GM21723 (cell line): ENCODE measurements at regions not wholly inside any gene's neighbourhood (a gene's known extent, or its start where the extent isn't known, plus 50 kb on each side); places are given as distances from the start of the nearest gene placed in this dataset.
"Not testable (repeated sequence)": the region's sequence is repeated elsewhere in the genome, so short reads cannot be mapped to it uniquely, and the experiment has no call there.

Experiments
- ATAC-seq: cut with Tn5 transposase; IDR thresholded peaks from one replicate; pipeline ENCODE4 v1.9.1; 2021; ENCODE audit warnings: mild to moderate bottlenecking, moderate library complexity; ENCODE audit not compliant: unreplicated experiment

DNA sequence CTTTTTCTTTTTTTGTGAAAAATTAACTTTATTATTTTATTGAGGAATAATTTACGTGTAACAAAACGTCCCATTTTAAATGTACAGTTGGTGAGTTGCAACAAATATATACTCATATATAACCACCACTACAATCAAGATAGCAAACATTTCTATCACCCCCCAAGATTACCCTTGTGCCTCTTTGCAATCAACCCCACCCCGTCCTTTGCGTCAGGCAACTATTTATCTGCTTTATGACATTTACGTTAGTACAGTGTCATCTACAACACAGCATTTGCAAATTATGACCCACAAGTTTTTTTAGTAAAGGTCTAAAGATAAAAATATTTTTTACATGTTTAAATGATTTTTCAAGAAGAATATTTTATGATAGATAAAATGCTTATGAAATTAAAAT is 485.6 kb upstream of the SOX9 start:
- ATAC-seq, result no peak

- ATAC-seq, result no peak
Measured at GRCh38 chr17:71636644-71637043, 484.2 kb upstream of the SOX9 start.

DNA sequence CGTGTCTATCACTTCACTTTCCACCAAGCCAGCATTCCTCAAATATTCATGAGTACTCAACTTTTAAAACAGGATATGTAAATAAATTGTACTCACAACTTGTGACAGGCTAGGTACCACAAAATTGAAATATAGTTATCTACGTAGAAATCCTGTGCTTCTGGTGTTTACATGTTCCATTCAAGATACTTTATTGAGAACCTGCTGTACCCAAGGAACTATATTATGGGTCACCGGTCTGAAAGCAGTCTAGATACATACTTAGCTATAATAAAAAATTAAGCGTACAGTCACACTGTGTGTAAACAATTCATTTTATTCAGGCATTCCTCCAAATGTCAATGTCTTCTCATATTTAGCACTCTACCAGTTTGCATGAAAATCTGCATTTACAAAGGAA is 482.2 kb upstream of the SOX9 start:
- ATAC-seq, result no peak

DNA sequence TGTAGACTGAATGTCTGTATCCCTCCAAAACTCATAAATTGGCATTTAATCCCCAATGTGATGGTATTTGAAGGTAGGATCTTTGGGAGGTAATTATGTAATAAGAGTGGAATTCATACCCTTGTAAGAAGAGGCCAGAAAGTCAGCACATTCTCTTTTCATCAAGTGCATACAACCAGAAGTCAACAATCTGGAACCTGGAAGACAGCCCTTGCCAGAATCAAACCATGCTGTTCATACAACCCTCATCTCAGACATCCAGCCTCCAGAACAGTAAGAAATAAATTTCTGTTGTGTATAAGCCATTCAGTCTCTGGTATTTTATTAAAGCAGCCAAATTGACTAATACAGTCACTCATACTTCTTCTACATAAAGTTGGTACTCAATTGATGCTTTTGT is 481.0 kb upstream of the SOX9 start:
- no peak for ATAC-seq

DNA sequence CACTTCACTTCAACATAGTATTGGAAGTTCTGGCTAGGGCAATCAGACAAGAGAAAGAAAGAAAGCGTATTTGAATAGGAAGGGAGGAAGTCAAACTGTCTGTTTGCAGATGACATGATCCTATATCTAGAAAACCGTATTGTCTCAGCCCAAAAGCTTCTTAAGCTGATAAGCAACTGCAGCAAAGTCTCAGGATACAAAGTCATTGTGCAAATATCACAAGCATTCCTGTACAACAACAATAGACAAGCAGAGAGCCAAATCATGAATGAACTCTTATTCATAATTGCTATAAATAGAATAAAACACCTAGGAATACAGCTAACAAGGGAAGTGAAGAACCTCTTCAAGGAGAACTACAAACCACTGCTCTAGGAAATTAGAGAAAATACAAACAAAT is 473.9 kb upstream of the SOX9 start:
- ATAC-seq, result not testable (repeated sequence)

- not testable (repeated sequence) for ATAC-seq
Measured at GRCh38 chr17:71648342-71648741, 472.5 kb upstream of the SOX9 start.

DNA sequence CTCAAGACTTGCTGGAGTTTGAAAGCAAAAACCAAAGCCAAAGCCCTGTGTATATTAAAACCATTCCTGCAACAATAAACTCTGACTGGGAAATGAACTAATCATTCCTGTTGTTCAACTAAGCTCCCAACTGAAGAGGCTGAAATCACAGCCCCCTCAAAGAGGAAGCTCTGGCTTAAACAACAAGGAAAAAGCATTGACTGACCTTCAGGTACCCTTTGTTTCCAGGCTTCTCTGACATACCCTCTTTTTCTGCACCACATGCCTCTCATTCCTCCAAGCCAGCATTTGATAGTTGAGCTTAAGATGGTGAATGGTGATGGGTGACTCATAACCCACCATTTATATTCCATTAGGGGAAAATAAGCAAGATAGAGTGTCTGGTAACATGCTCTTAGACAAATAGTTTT is 470.9 kb upstream of the SOX9 start:
- ATAC-seq, result no peak

- no peak for ATAC-seq
Measured at GRCh38 chr17:71655542-71655941, 465.3 kb upstream of the SOX9 start.

DNA sequence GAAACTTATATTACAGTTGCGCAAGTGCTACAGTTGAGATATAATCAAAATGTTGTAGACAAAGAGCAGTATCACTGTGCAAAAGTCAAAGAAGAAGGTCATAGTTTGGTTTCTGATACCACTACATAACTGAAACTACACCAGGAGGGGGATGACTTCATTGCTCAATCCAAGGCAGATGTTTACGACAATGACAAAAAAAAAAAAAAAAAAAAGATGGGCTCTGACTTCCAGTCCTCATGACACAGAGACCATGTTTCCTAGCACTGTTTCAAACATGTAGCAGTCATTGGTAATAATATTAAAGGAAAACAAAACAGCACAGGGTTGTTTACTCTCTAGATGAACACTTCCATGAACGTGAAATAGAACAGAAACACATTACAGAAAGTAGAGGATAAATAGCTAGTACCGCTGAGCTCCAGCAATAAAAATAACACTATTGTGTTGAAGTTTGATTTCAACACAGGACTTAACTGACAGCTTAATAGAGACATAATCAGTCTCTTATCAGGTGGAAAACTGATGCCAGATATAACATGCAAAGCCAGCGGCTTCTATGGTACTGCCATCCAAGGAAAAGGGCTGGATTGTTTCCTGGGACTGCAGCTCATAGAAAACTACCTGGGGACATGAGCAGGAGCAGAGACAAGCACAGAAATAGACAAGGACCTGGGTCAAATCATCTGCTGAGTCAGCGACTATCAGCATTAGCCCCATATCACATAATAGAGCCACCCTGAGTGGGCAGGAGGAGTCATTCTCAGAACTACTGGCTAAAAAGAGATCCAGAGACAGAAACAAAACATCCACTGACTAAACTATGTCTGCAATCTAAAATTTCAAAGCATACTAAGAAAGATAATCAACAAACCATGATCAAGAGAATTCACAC is 463.6 kb upstream of the SOX9 start:
- ATAC-seq, result no peak

GRCh38 chr17:71658996-71659395 is 461.8 kb upstream of the SOX9 start:
- ATAC-seq, result no peak

- ATAC-seq, result no peak
Measured at GRCh38 chr17:71664861-71665260, 456.0 kb upstream of the SOX9 start.

DNA sequence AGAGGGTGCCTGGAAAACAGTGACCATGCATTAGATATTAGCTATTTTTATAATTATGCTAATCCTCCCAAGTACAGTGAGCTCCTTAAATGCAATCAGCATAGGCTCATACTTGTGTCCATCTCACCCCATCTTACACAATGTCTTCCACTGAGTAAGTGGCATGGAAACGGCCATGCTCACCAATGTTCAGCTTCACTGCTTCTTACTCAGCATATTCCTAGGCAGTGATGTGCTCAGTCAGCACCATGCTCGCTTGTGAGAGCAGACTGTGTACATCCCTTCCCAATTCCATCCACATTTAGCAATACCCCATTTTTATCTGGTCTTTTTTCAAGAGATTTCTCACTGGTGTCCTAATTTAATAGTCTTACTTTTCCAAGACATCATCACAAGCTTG is 454.8 kb upstream of the SOX9 start:
- no peak for ATAC-seq

GRCh38 chr17:71667661-71668060 is 453.2 kb upstream of the SOX9 start:
- ATAC-seq, result no peak

DNA sequence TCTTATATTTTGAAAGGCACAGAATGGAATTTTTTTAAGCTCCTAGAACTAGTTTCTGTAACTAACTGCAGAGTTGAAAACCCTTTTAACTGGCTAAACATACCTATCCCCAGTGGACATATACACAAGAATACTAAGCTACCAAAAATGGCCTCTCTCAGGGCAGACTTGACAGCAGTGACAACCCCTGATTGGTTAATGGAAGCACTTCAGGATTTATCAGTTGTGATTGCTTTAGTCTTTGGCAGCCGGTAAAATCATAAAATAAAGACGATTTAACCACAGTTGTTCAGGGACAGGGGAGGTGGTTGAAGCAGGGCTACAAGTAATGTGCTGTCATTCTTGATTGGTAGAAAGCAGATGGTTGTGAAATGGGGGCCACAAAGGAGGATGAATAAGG is 452.0 kb upstream of the SOX9 start:
- ATAC-seq, result no peak

DNA sequence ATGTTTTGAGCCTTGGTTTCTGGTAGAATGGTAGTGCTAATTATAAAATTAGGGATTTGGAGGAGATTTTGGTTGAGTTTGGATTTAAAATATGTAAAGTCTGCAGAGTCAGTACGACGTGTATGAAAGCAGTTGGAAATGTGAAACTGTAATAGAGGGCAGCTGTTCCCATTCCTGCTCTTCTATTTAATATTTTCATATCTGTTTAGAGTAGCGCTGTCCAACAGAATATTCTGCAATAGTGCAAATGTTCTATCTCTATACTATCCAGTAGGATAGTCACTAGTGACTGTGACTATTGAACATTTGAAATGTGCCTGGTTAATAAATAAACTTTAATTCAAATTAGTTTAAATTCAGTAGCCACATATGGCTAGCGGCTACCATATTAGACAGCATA is 443.4 kb upstream of the SOX9 start:
- ATAC-seq, result no peak

DNA sequence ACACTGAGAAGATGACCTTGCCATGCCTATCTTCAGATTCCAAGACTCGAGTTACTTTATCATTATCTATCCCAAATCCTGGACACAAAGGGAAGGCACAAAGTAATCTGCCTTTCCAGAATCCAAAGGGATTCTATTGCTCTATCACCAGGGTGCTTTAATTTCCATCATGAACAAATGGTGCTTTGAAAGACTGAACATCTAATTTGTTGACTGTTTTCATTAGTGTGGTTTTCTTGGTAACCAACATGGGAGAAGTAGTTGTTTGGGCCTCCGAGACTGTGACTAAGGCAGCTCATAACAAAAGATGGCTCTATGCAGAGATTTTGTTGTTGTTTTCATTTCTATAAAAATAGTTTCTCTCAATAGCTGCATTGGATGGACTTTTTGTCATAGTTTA is 441.0 kb upstream of the SOX9 start:
- no peak for ATAC-seq

DNA sequence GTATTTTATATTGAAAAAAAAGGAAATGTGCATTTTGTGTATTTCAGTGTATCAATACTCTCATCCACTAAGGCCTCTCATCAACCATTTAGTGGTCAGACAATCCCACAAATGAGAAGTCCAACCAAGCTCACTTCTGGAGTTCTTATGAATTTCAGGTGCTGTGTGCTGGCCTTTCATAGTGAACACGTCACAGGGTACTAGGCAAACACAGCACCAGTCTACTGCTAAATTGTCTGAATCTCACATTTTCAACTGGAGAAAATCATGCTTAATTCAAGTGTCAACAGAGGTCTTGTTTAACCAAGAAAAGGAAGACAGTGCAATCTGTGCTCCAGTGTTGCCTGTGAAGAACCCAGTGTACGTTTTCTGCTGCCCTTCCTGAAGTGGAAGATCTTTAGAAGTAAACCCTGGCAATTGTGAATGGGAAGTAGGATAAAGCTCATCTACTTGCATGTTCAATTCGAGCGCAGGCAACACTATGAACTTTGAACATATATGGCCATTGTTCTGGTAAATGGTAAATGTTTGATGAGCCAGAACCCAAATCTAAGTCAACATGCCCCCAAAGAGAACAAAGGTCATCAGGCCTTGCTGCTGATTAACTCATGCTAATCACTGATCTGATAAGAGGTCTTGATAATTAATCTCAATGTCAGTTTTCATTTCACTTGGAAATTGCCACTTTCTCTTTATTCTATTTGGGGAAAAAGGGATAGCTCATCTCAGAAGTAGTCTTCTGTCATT is 439.2 kb upstream of the SOX9 start:
- ATAC-seq, result no peak

DNA sequence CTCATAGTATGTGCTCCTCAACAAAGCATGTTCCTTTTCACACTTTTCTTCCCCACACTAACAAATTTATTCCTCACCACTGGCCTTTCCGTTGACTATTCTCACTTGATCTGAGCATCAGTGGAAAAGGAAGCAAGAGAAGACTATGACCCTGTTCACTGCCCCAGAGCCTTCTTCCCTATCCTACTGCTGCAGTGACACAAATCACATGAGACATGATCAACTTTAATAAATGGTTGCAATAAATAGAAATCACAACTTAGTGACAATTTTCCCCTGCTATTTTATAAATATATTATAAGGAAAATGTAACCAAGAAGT is 438.7 kb upstream of the SOX9 start:
- no peak for ATAC-seq

DNA sequence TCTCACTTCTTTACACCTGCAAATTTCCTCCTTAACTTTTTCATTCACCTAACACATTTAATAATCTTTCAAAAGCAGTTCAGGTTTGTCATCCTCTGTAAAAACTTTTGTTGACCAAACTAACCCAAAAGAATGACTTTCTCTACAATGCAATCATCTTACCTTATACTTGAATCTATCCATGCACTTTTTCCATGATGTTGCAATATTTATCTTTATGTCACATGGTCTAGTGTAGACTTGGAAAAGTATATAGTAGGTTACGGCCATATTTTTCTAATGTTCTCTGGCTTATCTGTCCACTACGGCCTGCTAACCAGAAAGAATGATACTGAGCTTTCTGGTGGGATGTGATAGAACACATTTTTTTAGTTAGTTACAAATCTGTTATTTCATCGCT is 431.0 kb upstream of the SOX9 start:
- no peak for ATAC-seq

DNA sequence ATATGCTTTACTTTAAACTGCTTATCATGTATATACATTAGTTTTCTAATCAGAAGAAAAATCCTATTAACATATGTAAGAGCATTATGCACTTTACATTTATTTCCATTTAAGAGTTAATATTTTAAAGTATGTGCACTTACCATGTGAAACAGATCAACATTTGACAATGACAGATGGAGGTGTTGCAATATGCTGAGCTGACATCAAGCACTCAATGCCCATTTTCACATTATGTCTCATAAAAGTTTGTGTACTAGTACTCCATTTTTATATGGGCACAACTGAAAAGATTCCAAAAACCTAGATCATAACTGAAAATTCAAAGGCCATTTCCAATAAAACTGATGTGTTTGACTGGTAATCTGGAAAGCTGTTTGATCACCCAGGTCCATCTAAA is 420.9 kb upstream of the SOX9 start:
- no peak for ATAC-seq

DNA sequence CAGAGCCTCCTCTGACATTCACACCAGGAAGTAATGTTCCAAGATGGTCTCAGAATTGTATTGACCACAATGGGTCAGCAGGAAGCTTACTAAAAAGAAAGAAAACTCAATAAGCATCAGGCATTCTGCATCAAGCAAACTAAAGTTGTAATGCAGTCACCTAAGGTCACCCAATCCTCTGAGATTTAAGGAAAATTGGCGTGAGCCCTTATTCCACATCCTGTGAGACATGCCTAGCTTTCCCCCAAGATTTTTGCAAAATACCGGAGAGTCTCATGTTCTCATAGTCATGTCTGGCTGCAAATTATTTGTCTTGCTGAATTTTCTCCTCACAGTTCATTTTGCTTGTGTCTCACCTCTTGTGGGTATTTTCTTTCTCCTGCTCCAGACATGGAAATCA is 417.1 kb upstream of the SOX9 start:
- ATAC-seq, result no peak

GRCh38 chr17:71709271-71709890 is 411.4 kb upstream of the SOX9 start:
- ATAC-seq, result no peak
